ENCODE measurements at regions not wholly inside any gene's neighbourhood (a gene's known extent, or its start where the extent isn't known, plus 50 kb on each side); places are given as distances from the start of the nearest gene placed in this dataset.

DNA sequence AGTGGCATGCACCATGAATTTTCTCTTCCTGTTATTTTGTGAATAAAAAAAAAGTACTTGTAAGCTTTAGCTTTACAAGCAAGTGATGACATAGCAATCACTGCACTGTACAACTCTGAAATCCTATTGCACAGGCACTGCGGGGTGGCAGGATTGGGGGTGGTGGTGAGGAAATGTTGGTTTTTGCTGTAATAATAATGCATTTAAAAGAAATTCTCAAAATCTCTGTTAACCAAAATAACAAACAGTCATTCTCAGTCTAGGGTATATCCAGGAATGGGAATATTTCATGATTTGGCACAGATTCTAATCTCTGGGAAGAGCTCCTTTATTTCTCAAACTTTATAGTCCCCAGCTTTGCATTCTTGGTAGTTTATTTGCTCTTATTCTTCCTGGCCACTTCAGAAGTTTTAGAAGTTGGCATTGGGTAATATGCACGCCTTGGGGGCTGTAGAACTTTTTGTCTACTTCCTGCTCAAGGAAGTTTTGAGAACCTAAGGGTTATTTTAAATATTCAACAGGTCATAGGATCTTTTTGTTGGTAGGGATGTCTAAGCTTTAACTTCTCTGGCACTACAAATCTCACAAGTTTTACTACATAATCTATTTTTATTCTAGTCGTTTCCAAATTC lies 353.0 kb upstream of the KLF12 start:
- TF ChIP-seq, protein P1, sequence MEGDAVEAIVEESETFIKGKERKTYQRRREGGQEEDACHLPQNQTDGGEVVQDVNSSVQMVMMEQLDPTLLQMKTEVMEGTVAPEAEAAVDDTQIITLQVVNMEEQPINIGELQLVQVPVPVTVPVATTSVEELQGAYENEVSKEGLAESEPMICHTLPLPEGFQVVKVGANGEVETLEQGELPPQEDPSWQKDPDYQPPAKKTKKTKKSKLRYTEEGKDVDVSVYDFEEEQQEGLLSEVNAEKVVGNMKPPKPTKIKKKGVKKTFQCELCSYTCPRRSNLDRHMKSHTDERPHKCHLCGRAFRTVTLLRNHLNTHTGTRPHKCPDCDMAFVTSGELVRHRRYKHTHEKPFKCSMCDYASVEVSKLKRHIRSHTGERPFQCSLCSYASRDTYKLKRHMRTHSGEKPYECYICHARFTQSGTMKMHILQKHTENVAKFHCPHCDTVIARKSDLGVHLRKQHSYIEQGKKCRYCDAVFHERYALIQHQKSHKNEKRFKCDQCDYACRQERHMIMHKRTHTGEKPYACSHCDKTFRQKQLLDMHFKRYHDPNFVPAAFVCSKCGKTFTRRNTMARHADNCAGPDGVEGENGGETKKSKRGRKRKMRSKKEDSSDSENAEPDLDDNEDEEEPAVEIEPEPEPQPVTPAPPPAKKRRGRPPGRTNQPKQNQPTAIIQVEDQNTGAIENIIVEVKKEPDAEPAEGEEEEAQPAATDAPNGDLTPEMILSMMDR (IDR thresholded peaks at IDR 0.05) = no peak
- TF ChIP-seq, protein P2, sequence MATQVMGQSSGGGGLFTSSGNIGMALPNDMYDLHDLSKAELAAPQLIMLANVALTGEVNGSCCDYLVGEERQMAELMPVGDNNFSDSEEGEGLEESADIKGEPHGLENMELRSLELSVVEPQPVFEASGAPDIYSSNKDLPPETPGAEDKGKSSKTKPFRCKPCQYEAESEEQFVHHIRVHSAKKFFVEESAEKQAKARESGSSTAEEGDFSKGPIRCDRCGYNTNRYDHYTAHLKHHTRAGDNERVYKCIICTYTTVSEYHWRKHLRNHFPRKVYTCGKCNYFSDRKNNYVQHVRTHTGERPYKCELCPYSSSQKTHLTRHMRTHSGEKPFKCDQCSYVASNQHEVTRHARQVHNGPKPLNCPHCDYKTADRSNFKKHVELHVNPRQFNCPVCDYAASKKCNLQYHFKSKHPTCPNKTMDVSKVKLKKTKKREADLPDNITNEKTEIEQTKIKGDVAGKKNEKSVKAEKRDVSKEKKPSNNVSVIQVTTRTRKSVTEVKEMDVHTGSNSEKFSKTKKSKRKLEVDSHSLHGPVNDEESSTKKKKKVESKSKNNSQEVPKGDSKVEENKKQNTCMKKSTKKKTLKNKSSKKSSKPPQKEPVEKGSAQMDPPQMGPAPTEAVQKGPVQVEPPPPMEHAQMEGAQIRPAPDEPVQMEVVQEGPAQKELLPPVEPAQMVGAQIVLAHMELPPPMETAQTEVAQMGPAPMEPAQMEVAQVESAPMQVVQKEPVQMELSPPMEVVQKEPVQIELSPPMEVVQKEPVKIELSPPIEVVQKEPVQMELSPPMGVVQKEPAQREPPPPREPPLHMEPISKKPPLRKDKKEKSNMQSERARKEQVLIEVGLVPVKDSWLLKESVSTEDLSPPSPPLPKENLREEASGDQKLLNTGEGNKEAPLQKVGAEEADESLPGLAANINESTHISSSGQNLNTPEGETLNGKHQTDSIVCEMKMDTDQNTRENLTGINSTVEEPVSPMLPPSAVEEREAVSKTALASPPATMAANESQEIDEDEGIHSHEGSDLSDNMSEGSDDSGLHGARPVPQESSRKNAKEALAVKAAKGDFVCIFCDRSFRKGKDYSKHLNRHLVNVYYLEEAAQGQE (IDR thresholded peaks at IDR 0.05; ENCODE audit: insufficient read depth in 1 of 2, low read depth in 2 of 2, low read length in 1 of 2) = no peak
- TF ChIP-seq POLR2AphosphoS5 (IDR thresholded peaks at IDR 0.05; ENCODE audit: low read depth, low read length) (no peak), TCF7L2 (IDR thresholded peaks at IDR 0.05; ENCODE audit: low read depth, low read length) (no peak)

Data from Panc1 (cell line).